DOHH2 (cell line): ENCODE measurements at regions not wholly inside any gene's neighbourhood (a gene's known extent, or its start where the extent isn't known, plus 50 kb on each side); places are given as distances from the start of the nearest gene placed in this dataset.

ENCODE experiments used
- H3F3A ChIP-seq: fragments of 200-600 bp; sonication (generic), shearing (Covaris generic); 2 replicates; pipeline ENCODE4 v1.6.0; 2016; ENCODE audit warnings: antibody characterized with exemption, mild to moderate bottlenecking; ENCODE audit not compliant: control insufficient read depth, insufficient read depth
- H3K27ac ChIP-seq: fragments of 200-600 bp; sonication (generic); 2 replicates; pipeline ENCODE4 v1.5.1; 2014; ENCODE audit warnings: low read depth, mild to moderate bottlenecking, low read length, moderate library complexity
- H3K27me3 ChIP-seq: fragments of 200-600 bp; sonication (generic); 2 replicates; pipeline ENCODE4 v1.6.1; 2014; ENCODE audit warnings: mild to moderate bottlenecking, low read length, mixed read lengths; ENCODE audit not compliant: control insufficient read depth
- H3K36me3 ChIP-seq: fragments of 200-600 bp; sonication (generic); 2 replicates; pipeline ENCODE4 v1.6.1; 2014; ENCODE audit warnings: mild to moderate bottlenecking, low read length, moderate library complexity, mixed read lengths; ENCODE audit not compliant: control insufficient read depth
- H3K4me1 ChIP-seq: fragments of 200-600 bp; sonication (generic); 2 replicates; pipeline ENCODE4 v1.6.1; 2014; ENCODE audit warnings: mild to moderate bottlenecking, low read length, mixed read lengths; ENCODE audit not compliant: control insufficient read depth
- H3K4me2 ChIP-seq: fragments of 200-600 bp; sonication (generic); 2 replicates; pipeline ENCODE4 v1.6.0; 2014; ENCODE audit warnings: mild to moderate bottlenecking, low read length, moderate library complexity
- H3K4me3 ChIP-seq: fragments of 200-600 bp; sonication (generic); 2 replicates; pipeline ENCODE4 v1.5.1; 2014; ENCODE audit warnings: mild to moderate bottlenecking, low read length, mixed read lengths
- H3K79me2 ChIP-seq: fragments of 200-600 bp; sonication (generic); 2 replicates; pipeline ENCODE4 v1.6.1; 2014; ENCODE audit warnings: mild to moderate bottlenecking, low read length, mixed read lengths; ENCODE audit not compliant: control insufficient read depth
- H3K9me2 ChIP-seq: fragments of 200-600 bp; sonication (generic); replicated peaks from 2 replicates; pipeline ENCODE4 v1.6.1; 2014; ENCODE audit warnings: mild to moderate bottlenecking, low read length, mixed read lengths; ENCODE audit not compliant: control insufficient read depth
- H3K9me3 ChIP-seq: fragments of 200-600 bp; sonication (generic); 2 replicates; pipeline ENCODE4 v1.6.1; 2014; ENCODE audit warnings: antibody characterized with exemption, low read length, mixed read lengths; ENCODE audit not compliant: control insufficient read depth, insufficient read depth
- H4K20me1 ChIP-seq: fragments of 200-600 bp; sonication (generic); 2 replicates; pipeline ENCODE4 v1.6.0; 2014; ENCODE audit warnings: low read depth, mild to moderate bottlenecking, antibody characterized with exemption, low read length, moderate library complexity; ENCODE audit not compliant: control insufficient read depth, insufficient read depth
- CTCF ChIP-seq: fragments of 200-600 bp; sonication (generic); IDR thresholded peaks from one replicate; pipeline ENCODE4 v1.5.1; 2014; ENCODE audit warnings: antibody characterized with exemption, mild to moderate bottlenecking, low read depth, low read length; ENCODE audit not compliant: poor library complexity, severe bottlenecking
- EZH2phosphoT487 ChIP-seq: fragments of 200-600 bp; sonication (generic); IDR thresholded peaks from 2 replicates; pipeline ENCODE4 v1.6.1; 2017; ENCODE audit warnings: borderline replicate concordance, mild to moderate bottlenecking, antibody characterized with exemption, low read length, moderate library complexity, mixed read lengths

GRCh38 chr3:76566211-76566534, 473.7 kb upstream of the ROBO2 start:
- no peak overlapping the region for H3K4me3 ChIP-seq
- no peaks in the 10 kb centered on the region for H3K4me1 ChIP-seq
- H4K20me1 ChIP-seq, result no peaks in the 10 kb centered on the region
- no peaks in the 10 kb centered on the region for H3K36me3 ChIP-seq
- no peak overlapping the region for H3K27ac ChIP-seq
- no peaks in the 10 kb centered on the region for H3F3A ChIP-seq
- TF ChIP-seq EZH2phosphoT487 (no peak), CTCF (no peak)
- H3K27me3 ChIP-seq, result no peaks in the 10 kb centered on the region
- H3K9me2 ChIP-seq, result no peaks in the 10 kb centered on the region
- H3K9me3 ChIP-seq, result no peaks in the 10 kb centered on the region
- no peak overlapping the region for H3K4me2 ChIP-seq
- no peaks in the 10 kb centered on the region for H3K79me2 ChIP-seq

- no peaks in the 10 kb centered on the region for H4K20me1 ChIP-seq
- no peaks in the 10 kb centered on the region for H3K9me3 ChIP-seq
- H3K4me3 ChIP-seq, result no peak overlapping the region
- H3K4me1 ChIP-seq, result no peaks in the 10 kb centered on the region
- H3F3A ChIP-seq, result no peaks in the 10 kb centered on the region
- no peak overlapping the region for H3K27ac ChIP-seq
- no peaks in the 10 kb centered on the region for H3K36me3 ChIP-seq
- H3K27me3 ChIP-seq, result no peaks in the 10 kb centered on the region
- no peaks in the 10 kb centered on the region for H3K79me2 ChIP-seq
- no peaks in the 10 kb centered on the region for H3K9me2 ChIP-seq
- TF ChIP-seq EZH2phosphoT487 (no peak), CTCF (no peak)
- H3K4me2 ChIP-seq, result no peak overlapping the region
Measured at GRCh38 chr3:76566904-76567303, 473.0 kb upstream of the ROBO2 start.

- Histone ChIP-seq H3K27me3 (no peaks in the 10 kb centered on the region), H3K4me1 (no peaks in the 10 kb centered on the region), H3K79me2 (no peaks in the 10 kb centered on the region), H3K9me3 (no peaks in the 10 kb centered on the region), H3K4me3 (no peak overlapping the region), H3K9me2 (no peaks in the 10 kb centered on the region), H3K36me3 (no peaks in the 10 kb centered on the region), H3F3A (no peaks in the 10 kb centered on the region), H3K27ac (no peak overlapping the region), H4K20me1 (no peaks in the 10 kb centered on the region), H3K4me2 (no peak overlapping the region)
- TF ChIP-seq CTCF (peak; percentile 57), EZH2phosphoT487 (no peak)
Measured at GRCh38 chr3:76570436-76571057, 469.4 kb upstream of the ROBO2 start.

GRCh38 chr3:76576201-76576600, 463.7 kb upstream of the ROBO2 start:
- Histone ChIP-seq H3K4me2 (no peak overlapping the region), H3K4me3 (no peak overlapping the region), H3K27ac (no peak overlapping the region), H3K27me3 (no peaks in the 10 kb centered on the region), H3K4me1 (no peaks in the 10 kb centered on the region), H3K9me2 (no peaks in the 10 kb centered on the region), H3K9me3 (no peaks in the 10 kb centered on the region), H4K20me1 (no peaks in the 10 kb centered on the region), H3F3A (no peaks in the 10 kb centered on the region), H3K79me2 (no peaks in the 10 kb centered on the region), H3K36me3 (no peaks in the 10 kb centered on the region)
- TF ChIP-seq CTCF, result no peak
- TF ChIP-seq EZH2phosphoT487, result no peak
